HG02588 (cell line): ENCODE measurements at regions not wholly inside any gene's neighbourhood (a gene's known extent, or its start where the extent isn't known, plus 50 kb on each side); places are given as distances from the start of the nearest gene placed in this dataset.
"Not testable (repeated sequence)": the region's sequence is repeated elsewhere in the genome, so short reads cannot be mapped to it uniquely, and the experiment has no call there.

Source experiments
- ATAC-seq: cut with Tn5 transposase; IDR thresholded peaks from one replicate; pipeline ENCODE4 v1.9.1; 2021; ENCODE audit warnings: mild to moderate bottlenecking, moderate library complexity; ENCODE audit not compliant: unreplicated experiment

DNA sequence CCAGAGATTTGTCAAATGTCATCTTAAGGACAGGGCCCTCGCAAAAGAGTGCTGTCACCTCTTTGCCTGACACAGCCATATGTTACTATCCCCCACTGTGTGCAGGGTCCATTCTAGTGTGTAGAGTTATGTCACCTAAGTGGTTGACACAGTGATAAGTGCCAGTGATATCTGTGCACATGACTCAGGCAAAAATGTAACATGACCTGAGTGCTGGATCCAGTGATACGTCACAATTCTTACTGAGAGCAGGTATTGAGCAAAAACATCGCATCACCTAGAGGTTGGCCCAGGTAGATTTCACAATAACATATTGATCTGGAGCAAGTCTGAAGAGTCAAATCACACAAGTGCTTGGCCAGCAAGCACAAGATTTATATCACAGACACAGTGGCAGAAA, 100.5 kb upstream of the BPY2 start:
- not testable (repeated sequence) for ATAC-seq

DNA sequence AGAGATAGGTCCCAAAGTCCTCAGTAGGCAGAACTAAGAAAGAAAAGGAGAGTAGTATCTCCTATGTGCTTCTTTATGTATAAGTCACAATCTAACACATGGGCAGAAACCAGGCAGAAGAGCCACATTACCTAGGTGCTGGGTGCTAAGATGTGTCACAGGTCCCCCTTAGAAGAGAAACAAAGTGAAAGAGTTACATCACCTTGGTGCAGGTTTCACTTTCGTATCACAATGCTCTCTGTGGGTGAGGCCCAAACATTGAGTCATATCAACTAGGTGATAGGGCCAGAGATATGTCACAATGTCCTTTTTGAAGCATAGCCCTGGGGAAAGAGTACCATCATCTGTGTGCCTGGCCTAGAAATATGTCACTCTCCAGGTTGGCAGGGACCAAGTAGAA, 96.1 kb upstream of the BPY2 start:
- peak; percentile 97 for ATAC-seq

DNA sequence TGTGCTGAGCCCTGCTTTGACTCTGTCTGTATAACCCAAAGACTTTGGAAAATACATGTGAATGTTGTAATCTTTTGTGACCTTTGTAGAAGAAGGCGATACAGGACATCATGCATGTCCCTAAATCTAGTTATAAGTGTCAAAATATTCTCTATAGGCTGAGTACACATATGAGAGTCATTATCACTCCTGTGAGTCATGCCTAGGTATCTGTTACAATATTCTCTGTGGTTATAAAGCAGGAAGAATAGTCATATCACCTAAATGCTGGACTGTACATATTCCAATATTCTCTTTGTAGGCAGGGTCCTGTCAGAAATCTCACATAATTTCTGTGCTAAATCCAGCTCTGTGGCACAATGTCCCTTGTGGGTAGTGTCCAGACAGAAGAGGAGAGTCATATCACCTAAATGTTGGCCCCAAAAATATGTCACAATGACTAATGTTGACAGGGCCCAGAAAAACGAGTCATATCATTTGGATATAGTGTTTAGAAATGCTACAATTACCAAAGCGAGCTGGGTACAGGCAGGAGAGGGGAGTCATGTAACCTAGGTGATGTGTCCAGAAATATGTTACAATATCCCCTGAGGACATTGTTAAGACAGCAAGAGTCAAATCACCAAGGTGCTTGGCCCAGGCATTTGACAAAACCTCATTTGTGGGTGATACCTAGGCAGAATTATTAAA, 80.4 kb upstream of the BPY2 start:
- ATAC-seq = not testable (repeated sequence)

DNA sequence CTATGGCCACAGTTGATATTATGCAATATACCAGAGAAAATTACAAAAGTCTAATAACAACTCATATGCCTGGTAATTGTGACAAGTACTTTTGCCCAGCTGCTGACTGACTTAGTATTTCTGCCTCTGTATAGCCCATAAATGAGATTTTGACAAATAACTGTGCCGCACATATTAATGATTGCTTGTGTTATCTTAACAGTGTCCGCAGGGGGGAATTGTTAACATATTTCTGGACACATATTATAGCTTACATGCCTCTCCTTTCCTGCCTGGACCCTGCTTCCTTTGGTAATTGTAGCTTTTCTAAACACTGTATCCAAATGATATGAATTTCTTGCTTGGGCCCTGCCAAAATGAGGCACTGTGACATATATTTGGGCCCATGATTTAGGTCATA, 69.0 kb upstream of the BPY2 start:
- ATAC-seq = not testable (repeated sequence)

DNA sequence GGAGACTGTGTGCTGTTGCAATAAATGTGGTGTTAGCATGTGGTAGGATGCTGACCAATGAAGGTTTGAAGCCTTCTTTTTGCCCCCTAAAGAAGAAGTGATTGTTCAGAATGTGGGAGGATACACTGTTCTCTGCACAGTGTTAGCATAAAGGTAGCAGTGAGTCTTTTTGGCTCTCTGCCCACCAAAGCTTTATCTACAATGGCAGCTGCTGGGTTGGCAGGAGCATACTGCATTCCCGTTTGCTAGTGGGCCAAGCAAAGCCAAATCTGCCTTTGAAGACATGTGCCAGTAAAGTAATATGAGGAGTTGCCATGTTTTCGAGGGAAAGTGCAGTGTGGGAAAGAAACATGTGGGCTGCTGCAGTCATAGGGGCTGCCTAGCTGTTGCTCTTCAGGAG, 56.4 kb upstream of the BPY2 start:
- not testable (repeated sequence) for ATAC-seq

DNA sequence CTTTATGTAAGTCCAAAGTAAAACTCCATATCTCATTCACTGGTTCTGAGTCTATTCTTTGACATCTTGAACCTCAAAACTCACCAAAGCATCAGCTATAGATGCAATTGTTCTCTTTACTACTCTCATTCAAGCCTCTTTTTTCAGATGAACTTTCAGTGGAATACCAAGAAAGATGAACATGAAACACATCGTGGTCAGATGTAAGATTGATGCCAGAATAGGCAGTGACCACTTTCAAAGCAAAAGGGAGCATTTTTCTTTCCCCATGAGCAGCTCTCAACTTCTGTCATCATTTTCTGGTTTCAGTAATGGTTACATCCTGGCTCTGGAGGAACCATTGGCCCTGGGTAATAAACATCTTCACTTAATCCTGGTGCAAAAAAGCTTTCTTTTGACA, 50.6 kb upstream of the BPY2 start:
- ATAC-seq = not testable (repeated sequence)
